ENCODE measurements at regions not wholly inside any gene's neighbourhood (a gene's known extent, or its start where the extent isn't known, plus 50 kb on each side); places are given as distances from the start of the nearest gene placed in this dataset.

- TF ChIP-seq, protein P1, sequence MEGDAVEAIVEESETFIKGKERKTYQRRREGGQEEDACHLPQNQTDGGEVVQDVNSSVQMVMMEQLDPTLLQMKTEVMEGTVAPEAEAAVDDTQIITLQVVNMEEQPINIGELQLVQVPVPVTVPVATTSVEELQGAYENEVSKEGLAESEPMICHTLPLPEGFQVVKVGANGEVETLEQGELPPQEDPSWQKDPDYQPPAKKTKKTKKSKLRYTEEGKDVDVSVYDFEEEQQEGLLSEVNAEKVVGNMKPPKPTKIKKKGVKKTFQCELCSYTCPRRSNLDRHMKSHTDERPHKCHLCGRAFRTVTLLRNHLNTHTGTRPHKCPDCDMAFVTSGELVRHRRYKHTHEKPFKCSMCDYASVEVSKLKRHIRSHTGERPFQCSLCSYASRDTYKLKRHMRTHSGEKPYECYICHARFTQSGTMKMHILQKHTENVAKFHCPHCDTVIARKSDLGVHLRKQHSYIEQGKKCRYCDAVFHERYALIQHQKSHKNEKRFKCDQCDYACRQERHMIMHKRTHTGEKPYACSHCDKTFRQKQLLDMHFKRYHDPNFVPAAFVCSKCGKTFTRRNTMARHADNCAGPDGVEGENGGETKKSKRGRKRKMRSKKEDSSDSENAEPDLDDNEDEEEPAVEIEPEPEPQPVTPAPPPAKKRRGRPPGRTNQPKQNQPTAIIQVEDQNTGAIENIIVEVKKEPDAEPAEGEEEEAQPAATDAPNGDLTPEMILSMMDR (IDR thresholded peaks at IDR 0.05; ENCODE audit: low read length), result no peak
- no peak for TF ChIP-seq EZH2 (IDR thresholded peaks at IDR 0.05; ENCODE audit: borderline replicate concordance, low read length)
These were observed 150.7 kb downstream of the ICE1 start for GRCh38 chr5:5572976-5573797.
